Transverse colon (tissue), 4 donors: ENCODE measurements at regions not wholly inside any gene's neighbourhood (a gene's known extent, or its start where the extent isn't known, plus 50 kb on each side); places are given as distances from the start of the nearest gene placed in this dataset.

ENCODE experiments used
- DNase-seq: peaks from one replicate; pipeline ENCODE4 v3.0.0-alpha.2; 2019
- H3K27ac ChIP-seq, 4 donors: fragments of 200-600 bp; sonication (generic); 2 replicates each; pipeline ENCODE4 v1.5.1; 2016 to 2018; ENCODE audit warnings: inconsistent platforms in 4 of 4
- H3K27me3 ChIP-seq: fragments of 200-600 bp; sonication (generic); 2 replicates; pipeline ENCODE4 v1.5.1; 2017; ENCODE audit warnings: inconsistent platforms
- H3K36me3 ChIP-seq, 4 donors: fragments of 200-600 bp; sonication (generic); 2 replicates each; pipeline ENCODE4 v1.5.1; 2017 to 2019; ENCODE audit warnings: inconsistent platforms in 4 of 4
- H3K4me1 ChIP-seq, 4 donors: fragments of 200-600 bp; sonication (generic); 2 replicates each; pipeline ENCODE4 v1.5.1; 2017 to 2020; ENCODE audit warnings: inconsistent platforms in 4 of 4
- H3K4me3 ChIP-seq, 4 donors: fragments of 200-600 bp; sonication (generic); 1 replicate in 1 of 4; 2 replicates in 3 of 4; pipeline versions ENCODE4 v1.5.1 to v1.6.1; 2017 to 2019; ENCODE audit warnings: inconsistent platforms in 4 of 4
- H3K9me3 ChIP-seq, 2 donors: fragments of 200-600 bp; sonication (generic); 2 replicates each; pipeline ENCODE4 v1.5.1; 2017 to 2019; ENCODE audit warnings: inconsistent platforms in 2 of 2
- CTCF ChIP-seq, 5 experiments: fragments of 200-600 bp in 3 of 5; fragments of 450-650 bp in 2 of 5; sonication (generic) in 3 of 5; IDR thresholded peaks; 1 replicate in 2 of 5; 2 replicates in 3 of 5; pipeline ENCODE4 v1.5.1; 2016 to 2017; ENCODE audit warnings: antibody characterized with exemption in 5 of 5, inconsistent platforms in 3 of 5, mild to moderate bottlenecking in 2 of 5, moderate library complexity in 1 of 5
- EP300 ChIP-seq: sonication (generic); formaldehyde crosslinking; IDR thresholded peaks from one replicate; pipeline ENCODE4 v1.6.1; 2017; ENCODE audit warnings: antibody characterized with exemption, low read depth
- POLR2A ChIP-seq: fragments of 450-650 bp; IDR thresholded peaks from one replicate; pipeline ENCODE4 v1.6.1; 2016; ENCODE audit warnings: antibody characterized with exemption, mild to moderate bottlenecking, moderate library complexity
- POLR2AphosphoS5 ChIP-seq, 3 donors: sonication (generic); formaldehyde crosslinking; IDR thresholded peaks; one replicate each; pipeline ENCODE4 v1.6.1; 2016; ENCODE audit warnings: antibody characterized with exemption in 3 of 3
- WGBS, 2 donors: methylation state at CpG; one replicate each; pipeline ENCODE4 v1.1.5; 2018; ENCODE audit warnings: low coverage in 1 of 2; 5-methylcytosine and 5-hydroxymethylcytosine counted together
- in situ Hi-C, 4 donors: fragments of 200-750 bp; cut with MboI; loops; one replicate each; pipeline versions ENCODE4 v1.15.0 to v1.15.1; 2017; ENCODE audit warnings: low sequenced_read_pairs in 3 of 4, low pct_ligation_motif_present in 1 of 4, low pct_unique_long_range_greater_than_20kb in 1 of 4
- intact Hi-C: fragments of 100-400 bp; cut with DNase I; formaldehyde crosslinking; loops from one replicate; pipeline ENCODE4 v1.15.1; 2023; ENCODE audit warnings: low total_unique reads

GRCh38 chr15:58294681-58295254, 137.0 kb upstream of the LIPC start:
- DNase-seq = no peak
- no peaks in the 10 kb centered on the region for H3K9me3 ChIP-seq
- in situ Hi-C loops = no loop called here
- H3K27me3 ChIP-seq = no peaks in the 10 kb centered on the region
- H3K36me3 ChIP-seq = no peaks in the 10 kb centered on the region
- intact Hi-C loops = no loop called here
- no peak overlapping the region for H3K4me3 ChIP-seq
- H3K4me1 ChIP-seq = no peaks in the 10 kb centered on the region
- TF ChIP-seq EP300 = no peak
- TF ChIP-seq POLR2A = no peak
- no peak for TF ChIP-seq CTCF (IDR thresholded peaks at IDR 0.05)
- H3K27ac ChIP-seq = no peak overlapping the region
- 46 to 70% methylated on average over 2 of the region's 2 CpGs for WGBS, 2 donors

DNA sequence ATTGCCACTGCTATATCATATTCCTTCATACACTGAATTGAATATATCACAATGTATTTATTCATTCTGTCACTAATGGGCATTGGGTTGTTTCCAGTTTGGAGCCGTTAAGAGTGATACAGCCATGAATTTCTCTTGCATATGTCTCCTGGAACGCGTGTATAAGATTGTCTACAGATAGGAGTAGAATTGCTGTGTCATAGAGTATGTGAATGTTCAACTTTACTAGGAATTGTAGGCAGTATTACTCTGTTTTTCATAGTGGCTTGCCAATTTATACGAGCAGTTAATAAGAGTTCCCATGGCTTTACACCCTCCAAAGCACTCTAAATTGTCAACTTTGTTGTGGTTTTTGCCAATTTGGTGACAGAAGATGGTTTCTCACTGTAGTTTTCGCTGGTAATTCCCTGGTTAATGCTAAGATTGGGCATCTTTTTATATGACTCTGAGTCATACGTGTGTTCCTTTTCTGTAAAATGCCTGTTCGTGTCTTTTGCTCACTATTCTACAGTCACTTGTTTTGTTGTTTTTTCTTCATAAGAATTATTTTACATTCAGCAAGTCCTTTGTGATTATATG, 136.1 kb upstream of the LIPC start:
- Histone ChIP-seq H3K9me3 (no peaks in the 10 kb centered on the region), H3K27me3 (no peaks in the 10 kb centered on the region), H3K4me3 (no peak overlapping the region), H3K27ac (no peak overlapping the region), H3K36me3 (no peaks in the 10 kb centered on the region), H3K4me1 (no peaks in the 10 kb centered on the region)
- intact Hi-C loops = no loop called here
- TF ChIP-seq POLR2A (no peak), EP300 (no peak), POLR2AphosphoS5 (IDR thresholded peaks at IDR 0.05) (no peak), CTCF (IDR thresholded peaks at IDR 0.05) (no peak)
- in situ Hi-C loops = no loop called here
- DNase-seq = no peak
- 60 to 66% methylated on average over 7 of the region's 7 CpGs for WGBS, 2 donors

- no peaks in the 10 kb centered on the region for H3K9me3 ChIP-seq
- no peak overlapping the region for H3K4me3 ChIP-seq
- in situ Hi-C loops (no loop called here), intact Hi-C loops (no loop called here)
- no peak for TF ChIP-seq EP300
- TF ChIP-seq POLR2A = no peak
- no peak for TF ChIP-seq POLR2AphosphoS5 (IDR thresholded peaks at IDR 0.05)
- TF ChIP-seq CTCF (IDR thresholded peaks at IDR 0.05) = no peak
- no peaks in the 10 kb centered on the region for H3K36me3 ChIP-seq
- H3K27ac ChIP-seq = no peak overlapping the region
- DNase-seq = no peak
- H3K27me3 ChIP-seq = no peaks in the 10 kb centered on the region
- H3K4me1 ChIP-seq = no peaks in the 10 kb centered on the region
- 39 to 62% methylated on average over 2 of the region's 2 CpGs for WGBS, 2 donors
Observed at GRCh38 chr15:58296276-58296675, 135.5 kb upstream of the LIPC start.

GRCh38 chr15:58297639-58298038, 134.2 kb upstream of the LIPC start:
- DNase-seq = no peak
- Histone ChIP-seq H3K36me3 (no peaks in the 10 kb centered on the region), H3K4me3 (no peak overlapping the region), H3K9me3 (no peaks in the 10 kb centered on the region), H3K27me3 (no peaks in the 10 kb centered on the region), H3K4me1 (no peaks in the 10 kb centered on the region), H3K27ac (no peak overlapping the region)
- no peak for TF ChIP-seq POLR2AphosphoS5 (IDR thresholded peaks at IDR 0.05)
- TF ChIP-seq CTCF (IDR thresholded peaks at IDR 0.05) = no peak
- intact Hi-C loops (no loop called here), in situ Hi-C loops (no loop called here)
- 78 to 100% methylated on average over 1 of the region's 1 CpG for WGBS, 2 donors
